A673 (cell line): ENCODE measurements at regions not wholly inside any gene's neighbourhood (a gene's known extent, or its start where the extent isn't known, plus 50 kb on each side); places are given as distances from the start of the nearest gene placed in this dataset.

Experiments used
- BruUV-seq: library from RNA; stranded (reverse); fragments of 400-500 nt; replicated peaks from 2 replicates; lab custom pipeline; 2021; lab: Mats Ljungman, UMichigan
- CTCF ChIA-PET: fragments of 300-600 bp; sonication (Branson Sonifier 250); formaldehyde crosslinking; loops from one replicate; lab custom pipeline; 2022; ENCODE audit warnings: antibody characterized with exemption; lab: Charles Lee
- POLR2A ChIA-PET: fragments of 300-600 bp; sonication (Branson Sonifier 250); formaldehyde crosslinking; loops from one replicate; lab custom pipeline; 2022; ENCODE audit warnings: antibody characterized with exemption; ENCODE audit not compliant: low non-redundant PET; lab: Charles Lee
- DNase-seq: peaks from one replicate; pipeline ENCODE4 v3.0.0-alpha.2; 2015; ENCODE audit warnings: low spot score
- H3K27ac ChIP-seq: fragments of 200-600 bp; sonication (generic); 2 replicates; pipeline ENCODE4 v1.5.1; 2016; ENCODE audit warnings: mixed run types, low read depth, mild to moderate bottlenecking, mixed read lengths, antibody characterized with exemption, low read length; ENCODE audit not compliant: poor library complexity, severe bottlenecking
- H3K27me3 ChIP-seq: fragments of 200-600 bp; sonication (generic); replicated peaks from 2 replicates; pipeline ENCODE4 v1.6.1; 2017; ENCODE audit warnings: mixed run types, low read depth, mild to moderate bottlenecking, mixed read lengths, antibody characterized with exemption, low read length; ENCODE audit not compliant: insufficient read depth, poor library complexity
- H3K36me3 ChIP-seq: fragments of 200-600 bp; sonication (generic); 2 replicates; pipeline ENCODE4 v1.6.1; 2016; ENCODE audit warnings: mixed run types, mild to moderate bottlenecking, mixed read lengths, antibody characterized with exemption, low read length; ENCODE audit not compliant: insufficient read depth, poor library complexity, severe bottlenecking
- H3K4me1 ChIP-seq: fragments of 200-600 bp; sonication (generic); 2 replicates; pipeline ENCODE4 v1.6.1; 2017; ENCODE audit warnings: mixed run types, mild to moderate bottlenecking, mixed read lengths, antibody characterized with exemption, low read length; ENCODE audit not compliant: insufficient read depth, poor library complexity, severe bottlenecking
- H3K4me3 ChIP-seq: fragments of 200-600 bp; sonication (generic); 2 replicates; pipeline ENCODE4 v1.5.1; 2016; ENCODE audit warnings: low read depth, mixed run types, mild to moderate bottlenecking, mixed read lengths, low read length; ENCODE audit not compliant: poor library complexity, severe bottlenecking
- H3K9me3 ChIP-seq: fragments of 200-600 bp; sonication (generic); 2 replicates; pipeline ENCODE4 v1.6.1; 2016; ENCODE audit warnings: mixed run types, low read depth, mild to moderate bottlenecking, mixed read lengths, antibody characterized with exemption, low read length; ENCODE audit not compliant: poor library complexity, severe bottlenecking
- CTCF ChIP-seq: fragments of 300-800, 200-600 bp; sonication (generic); conservative IDR thresholded peaks from 2 replicates; pipeline ENCODE4 v1.5.1; 2017; ENCODE audit warnings: low read depth, mild to moderate bottlenecking, antibody characterized with exemption, low read length, moderate library complexity, mixed read lengths
- EZH2 ChIP-seq: fragments of 200-600 bp; sonication (generic); IDR thresholded peaks from 2 replicates; pipeline ENCODE4 v1.6.1; 2017; ENCODE audit warnings: borderline replicate concordance, low read depth, mild to moderate bottlenecking, mixed read lengths, antibody characterized with exemption, low read length; ENCODE audit not compliant: poor library complexity, severe bottlenecking
- intact Hi-C: fragments of 100-400 bp; cut with micrococcal nuclease; formaldehyde crosslinking; loops from one replicate; pipeline ENCODE4 v1.10.0; 2022; ENCODE audit not compliant: unreplicated experiment

DNA sequence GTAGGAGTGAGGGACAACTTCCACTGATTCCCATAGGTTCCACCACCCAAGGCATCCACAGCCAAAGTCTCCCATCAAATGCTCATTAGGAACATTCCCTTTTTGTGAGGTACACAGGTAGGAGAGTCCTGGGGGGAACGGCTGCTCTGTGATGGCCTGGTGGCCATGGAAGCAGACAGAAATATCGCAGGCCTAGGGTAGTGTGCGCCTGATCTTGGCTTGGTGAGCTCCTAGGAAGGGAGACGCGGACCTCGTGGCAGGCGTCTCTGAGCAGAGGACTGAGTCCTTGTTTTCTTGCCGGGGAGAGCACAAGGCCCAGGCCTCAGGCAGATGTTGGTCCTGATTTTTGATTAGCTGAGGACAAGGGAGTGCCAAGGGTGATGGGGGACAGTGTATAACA, 99.5 kb downstream of the SNRPN start:
- no peak for TF ChIP-seq CTCF
- no peak for TF ChIP-seq EZH2
- DNase-seq, result no peak
- intact Hi-C loops, result no loop called here
- peaks cover 17% of the 10 kb centered on the region for H3K36me3 ChIP-seq
- POLR2A ChIA-PET, result no interaction called here
- H3K27me3 ChIP-seq, result no peaks in the 10 kb centered on the region
- H3K4me3 ChIP-seq, result no peak overlapping the region
- no peaks in the 10 kb centered on the region for H3K4me1 ChIP-seq
- no TSS peak for BruUV-seq
- CTCF ChIA-PET, result no interaction called here
- no peak overlapping the region for H3K27ac ChIP-seq
- peaks cover 95% of the 10 kb centered on the region for H3K9me3 ChIP-seq

GRCh38 chr15:25054943-25055342, 100.2 kb downstream of the SNRPN start:
- H3K4me3 ChIP-seq, result no peak overlapping the region
- H3K9me3 ChIP-seq, result peaks cover 94% of the 10 kb centered on the region
- H3K36me3 ChIP-seq, result peaks cover 22% of the 10 kb centered on the region
- no peak overlapping the region for H3K27ac ChIP-seq
- no peak for DNase-seq
- H3K27me3 ChIP-seq, result no peaks in the 10 kb centered on the region
- H3K4me1 ChIP-seq, result no peaks in the 10 kb centered on the region
- intact Hi-C loops, result no loop called here
- POLR2A ChIA-PET, result no interaction called here
- TF ChIP-seq CTCF, result no peak
- no peak for TF ChIP-seq EZH2
- BruUV-seq, result no TSS peak
- CTCF ChIA-PET, result no interaction called here

GRCh38 chr15:25055356-25056068, 100.7 kb downstream of the SNRPN start:
- DNase-seq, result no peak
- Histone ChIP-seq H3K27me3 (no peaks in the 10 kb centered on the region), H3K36me3 (peaks cover 22% of the 10 kb centered on the region), H3K27ac (no peak overlapping the region), H3K4me3 (no peak overlapping the region), H3K4me1 (no peaks in the 10 kb centered on the region), H3K9me3 (peaks cover 94% of the 10 kb centered on the region)
- ChIA-PET CTCF (no interaction called here), POLR2A (no interaction called here)
- TF ChIP-seq EZH2 (no peak), CTCF (no peak)
- intact Hi-C loops, result no loop called here
- BruUV-seq, result no TSS peak
